ENCODE measurements at regions not wholly inside any gene's neighbourhood (a gene's known extent, or its start where the extent isn't known, plus 50 kb on each side); places are given as distances from the start of the nearest gene placed in this dataset.

DNA sequence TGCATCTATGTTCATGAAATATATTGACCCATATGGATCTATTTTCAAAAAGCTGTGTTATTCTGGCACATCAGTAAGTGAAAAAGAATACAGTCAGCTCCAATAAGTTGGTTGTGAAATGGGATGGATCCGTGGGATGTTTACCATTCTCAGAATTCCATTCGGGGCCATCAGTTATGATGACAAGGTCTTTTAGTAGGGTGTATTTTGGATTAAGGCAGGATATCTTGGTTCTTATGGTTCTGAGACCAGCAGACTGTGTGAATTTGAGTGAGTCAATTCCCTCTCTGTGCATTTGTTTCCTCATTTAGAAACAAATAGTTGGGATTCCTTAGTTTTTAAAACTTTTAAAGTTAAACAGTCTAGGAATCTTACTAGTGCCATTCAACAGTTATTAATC is 287.4 kb downstream of the CD109 start (continued):
- TF ChIP-seq ZNF165 (CRISPR knock-in tag; IDR thresholded peaks at IDR 0.05; ENCODE audit: borderline replicate concordance) (no peak), RAD51 (IDR thresholded peaks at IDR 0.05; ENCODE audit: borderline replicate concordance, low read depth) (no peak)
- TF ChIP-seq, protein P1, sequence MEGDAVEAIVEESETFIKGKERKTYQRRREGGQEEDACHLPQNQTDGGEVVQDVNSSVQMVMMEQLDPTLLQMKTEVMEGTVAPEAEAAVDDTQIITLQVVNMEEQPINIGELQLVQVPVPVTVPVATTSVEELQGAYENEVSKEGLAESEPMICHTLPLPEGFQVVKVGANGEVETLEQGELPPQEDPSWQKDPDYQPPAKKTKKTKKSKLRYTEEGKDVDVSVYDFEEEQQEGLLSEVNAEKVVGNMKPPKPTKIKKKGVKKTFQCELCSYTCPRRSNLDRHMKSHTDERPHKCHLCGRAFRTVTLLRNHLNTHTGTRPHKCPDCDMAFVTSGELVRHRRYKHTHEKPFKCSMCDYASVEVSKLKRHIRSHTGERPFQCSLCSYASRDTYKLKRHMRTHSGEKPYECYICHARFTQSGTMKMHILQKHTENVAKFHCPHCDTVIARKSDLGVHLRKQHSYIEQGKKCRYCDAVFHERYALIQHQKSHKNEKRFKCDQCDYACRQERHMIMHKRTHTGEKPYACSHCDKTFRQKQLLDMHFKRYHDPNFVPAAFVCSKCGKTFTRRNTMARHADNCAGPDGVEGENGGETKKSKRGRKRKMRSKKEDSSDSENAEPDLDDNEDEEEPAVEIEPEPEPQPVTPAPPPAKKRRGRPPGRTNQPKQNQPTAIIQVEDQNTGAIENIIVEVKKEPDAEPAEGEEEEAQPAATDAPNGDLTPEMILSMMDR (IDR thresholded peaks at IDR 0.05 in 2 of 3, conservative IDR thresholded peaks at IDR 0.05 in 1 of 3; ENCODE audit: insufficient read depth in 2 of 3, low read depth in 1 of 3, low read length in 3 of 3), result no peak

DNA sequence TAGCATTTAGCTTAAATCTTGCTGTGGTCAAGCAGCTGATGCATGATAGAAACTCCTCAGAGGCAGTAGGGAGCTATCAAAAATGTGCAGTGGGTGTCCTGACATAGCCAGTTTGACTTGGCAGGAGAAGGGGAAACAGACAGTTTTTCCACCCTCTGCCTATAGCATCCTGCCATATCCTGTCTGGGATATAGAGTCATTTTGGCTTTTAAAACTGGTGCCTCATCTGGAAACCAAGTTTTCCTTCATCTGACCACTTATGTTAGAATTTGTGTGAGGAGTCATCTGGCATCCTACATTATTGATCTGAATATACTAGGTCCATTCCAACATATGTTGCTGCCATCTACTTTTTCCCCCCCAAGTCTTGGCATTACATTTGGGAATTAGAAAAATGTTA is 284.1 kb downstream of the CD109 start:
- Histone ChIP-seq H2AFZ (ENCODE audit: low read depth, low read length) (no peak overlapping the region), H4K20me1 (replicated peaks; ENCODE audit: control insufficient read depth, insufficient read depth, low read length) (no peaks in the 10 kb centered on the region), H3K79me2 (ENCODE audit: control insufficient read depth, insufficient read depth, low read length) (no peaks in the 10 kb centered on the region), H3K36me3 (ENCODE audit: control insufficient read depth, insufficient read depth, low read length) (no peaks in the 10 kb centered on the region), H3K4me2 (ENCODE audit: insufficient read depth, low read length) (no peak overlapping the region), H3K27ac (ENCODE audit: extremely low read depth, low read depth, low read length) (no peak overlapping the region), H3K4me1 (replicated peaks in 1 of 2; ENCODE audit: control insufficient read depth in 2 of 2, insufficient read depth in 2 of 2, low read length in 2 of 2) (no peaks in the 10 kb centered on the region), H3K9me3 (replicated peaks; ENCODE audit: control insufficient read depth, insufficient read depth, low read depth, low read length) (no peaks in the 10 kb centered on the region), H3K4me3 (no peak overlapping the region), H3K9ac (ENCODE audit: insufficient read depth in 1 of 2, low read depth in 2 of 2, low read length in 2 of 2) (no peak overlapping the region), H3K9me1 (ENCODE audit: control insufficient read depth, insufficient read depth, low read length) (no peaks in the 10 kb centered on the region), H3K27me3 (ENCODE audit: control insufficient read depth in 2 of 2, insufficient read depth in 2 of 2, low read length in 2 of 2) (no peaks in the 10 kb centered on the region)
- DNase-seq (ENCODE audit: extremely low read depth in 1 of 4, low spot score in 3 of 4) (no peak), ATAC-seq (no peak), FAIRE-seq (no peak)
- BruUV-seq (replicated peaks), result no TSS peak
- intact Hi-C loops (cut with micrococcal nuclease), result no loop called here
- ChIA-PET CTCF (ENCODE audit: low intra/inter-chr PET ratio) (no interaction called here), POLR2A (no interaction called here)
- in situ Hi-C loops (cut with MboI), result no loop called here
- no peak for TF ChIP-seq DDX20 (tag; IDR thresholded peaks at IDR 0.05; ENCODE audit: low read depth)
- TF ChIP-seq ZNF695 (CRISPR knock-in tag; IDR thresholded peaks at IDR 0.05), result no peak
- TF ChIP-seq KLF6 (CRISPR knock-in tag; IDR thresholded peaks at IDR 0.05; ENCODE audit: borderline replicate concordance), result no peak
- TF ChIP-seq SMARCE1 (IDR thresholded peaks at IDR 0.05), result no peak
- TF ChIP-seq ZNF174 (CRISPR knock-in tag; IDR thresholded peaks at IDR 0.05), result no peak
- TF ChIP-seq, protein P2, sequence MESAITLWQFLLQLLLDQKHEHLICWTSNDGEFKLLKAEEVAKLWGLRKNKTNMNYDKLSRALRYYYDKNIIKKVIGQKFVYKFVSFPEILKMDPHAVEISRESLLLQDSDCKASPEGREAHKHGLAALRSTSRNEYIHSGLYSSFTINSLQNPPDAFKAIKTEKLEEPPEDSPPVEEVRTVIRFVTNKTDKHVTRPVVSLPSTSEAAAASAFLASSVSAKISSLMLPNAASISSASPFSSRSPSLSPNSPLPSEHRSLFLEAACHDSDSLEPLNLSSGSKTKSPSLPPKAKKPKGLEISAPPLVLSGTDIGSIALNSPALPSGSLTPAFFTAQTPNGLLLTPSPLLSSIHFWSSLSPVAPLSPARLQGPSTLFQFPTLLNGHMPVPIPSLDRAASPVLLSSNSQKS (CRISPR knock-in tag; IDR thresholded peaks at IDR 0.05), result no peak
- no peak for TF ChIP-seq CAMTA2 (CRISPR knock-in tag; conservative IDR thresholded peaks at IDR 0.05)
- TF ChIP-seq, protein P3, sequence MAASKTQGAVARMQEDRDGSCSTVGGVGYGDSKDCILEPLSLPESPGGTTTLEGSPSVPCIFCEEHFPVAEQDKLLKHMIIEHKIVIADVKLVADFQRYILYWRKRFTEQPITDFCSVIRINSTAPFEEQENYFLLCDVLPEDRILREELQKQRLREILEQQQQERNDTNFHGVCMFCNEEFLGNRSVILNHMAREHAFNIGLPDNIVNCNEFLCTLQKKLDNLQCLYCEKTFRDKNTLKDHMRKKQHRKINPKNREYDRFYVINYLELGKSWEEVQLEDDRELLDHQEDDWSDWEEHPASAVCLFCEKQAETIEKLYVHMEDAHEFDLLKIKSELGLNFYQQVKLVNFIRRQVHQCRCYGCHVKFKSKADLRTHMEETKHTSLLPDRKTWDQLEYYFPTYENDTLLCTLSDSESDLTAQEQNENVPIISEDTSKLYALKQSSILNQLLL (CRISPR knock-in tag; IDR thresholded peaks at IDR 0.05; ENCODE audit: borderline replicate concordance), result no peak
- TF ChIP-seq, protein P4, sequence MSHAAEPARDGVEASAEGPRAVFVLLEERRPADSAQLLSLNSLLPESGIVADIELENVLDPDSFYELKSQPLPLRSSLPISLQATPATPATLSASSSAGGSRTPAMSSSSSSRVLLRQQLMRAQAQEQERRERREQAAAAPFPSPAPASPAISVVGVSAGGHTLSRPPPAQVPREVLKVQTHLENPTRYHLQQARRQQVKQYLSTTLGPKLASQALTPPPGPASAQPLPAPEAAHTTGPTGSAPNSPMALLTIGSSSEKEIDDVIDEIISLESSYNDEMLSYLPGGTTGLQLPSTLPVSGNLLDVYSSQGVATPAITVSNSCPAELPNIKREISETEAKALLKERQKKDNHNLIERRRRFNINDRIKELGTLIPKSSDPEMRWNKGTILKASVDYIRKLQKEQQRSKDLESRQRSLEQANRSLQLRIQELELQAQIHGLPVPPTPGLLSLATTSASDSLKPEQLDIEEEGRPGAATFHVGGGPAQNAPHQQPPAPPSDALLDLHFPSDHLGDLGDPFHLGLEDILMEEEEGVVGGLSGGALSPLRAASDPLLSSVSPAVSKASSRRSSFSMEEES (CRISPR knock-in tag; IDR thresholded peaks at IDR 0.05), result no peak

Measured in K562 (cell line).